Activated naive CD4-positive, alpha-beta T cell treated with anti-CD3 and anti-CD28 coated beads for 36 hours (primary cell): ENCODE measurements at regions not wholly inside any gene's neighbourhood (a gene's known extent, or its start where the extent isn't known, plus 50 kb on each side); places are given as distances from the start of the nearest gene placed in this dataset.

Source experiments
- CTCF ChIA-PET: fragments of 350-600 bp; sonication (Branson Sonifier 250); formaldehyde crosslinking; loops from one replicate; lab custom pipeline; 2021; ENCODE audit warnings: antibody characterized with exemption; lab: Charles Lee
- DNase-seq: peaks from one replicate; pipeline ENCODE4 v3.0.0-alpha.2; 2020
- H3K27ac Mint-ChIP-seq: one replicate; pipeline ENCODE4 v1.8.0; 2021; ENCODE audit warnings: mild to moderate bottlenecking, mixed read lengths
- H3K27me3 Mint-ChIP-seq: one replicate; pipeline ENCODE4 v1.8.0; 2021; ENCODE audit warnings: low read depth, mixed read lengths
- H3K36me3 Mint-ChIP-seq: one replicate; pipeline ENCODE4 v1.8.0; 2021; ENCODE audit warnings: low read depth, mixed read lengths
- H3K4me1 Mint-ChIP-seq: one replicate; pipeline ENCODE4 v1.8.0; 2021; ENCODE audit warnings: low read depth, mixed read lengths
- H3K4me3 Mint-ChIP-seq: one replicate; pipeline ENCODE4 v1.8.0; 2021; ENCODE audit warnings: mild to moderate bottlenecking, moderate library complexity, mixed read lengths
- H3K9me3 Mint-ChIP-seq: one replicate; pipeline ENCODE4 v1.8.0; 2021; ENCODE audit warnings: mixed read lengths
- intact Hi-C: fragments of 100-400 bp; cut with micrococcal nuclease; formaldehyde crosslinking; loops from one replicate; pipeline ENCODE4 v1.15.1; 2023

GRCh38 chr5:144089401-144090021, 80.9 kb downstream of the YIPF5 start:
- H3K27me3 Mint-ChIP-seq: no peaks in the 10 kb centered on the region
- CTCF ChIA-PET: interaction anchor here (0.6 kb wide), 1 partner anchor 231 kb away, joined by 4 read pairs; no protein-coding TSS in a partner anchor
- no peaks in the 10 kb centered on the region for H3K36me3 Mint-ChIP-seq
- no peak for DNase-seq
- H3K9me3 Mint-ChIP-seq: no peaks in the 10 kb centered on the region
- no peak overlapping the region for H3K4me3 Mint-ChIP-seq
- intact Hi-C loops: no loop called here
- no peak overlapping the region for H3K27ac Mint-ChIP-seq
- H3K4me1 Mint-ChIP-seq: peaks cover 6% of the 10 kb centered on the region

- intact Hi-C loops: no loop called here
- Mint-ChIP-seq H3K27ac (no peak overlapping the region), H3K4me3 (no peak overlapping the region), H3K9me3 (peaks cover 1% of the 10 kb centered on the region), H3K4me1 (peaks cover 6% of the 10 kb centered on the region), H3K27me3 (no peaks in the 10 kb centered on the region), H3K36me3 (no peaks in the 10 kb centered on the region)
- DNase-seq: no peak
- CTCF ChIA-PET: no interaction called here
Observed at GRCh38 chr5:144092508-144092907, 78.0 kb downstream of the YIPF5 start.

- DNase-seq: no peak
- no peak overlapping the region for H3K4me3 Mint-ChIP-seq
- CTCF ChIA-PET: no interaction called here
- no peak overlapping the region for H3K27ac Mint-ChIP-seq
- no peaks in the 10 kb centered on the region for H3K36me3 Mint-ChIP-seq
- peaks cover 4% of the 10 kb centered on the region for H3K9me3 Mint-ChIP-seq
- H3K4me1 Mint-ChIP-seq: peaks cover 6% of the 10 kb centered on the region
- H3K27me3 Mint-ChIP-seq: no peaks in the 10 kb centered on the region
- intact Hi-C loops: no loop called here
Observed at GRCh38 chr5:144093400-144093799, 77.1 kb downstream of the YIPF5 start.

GRCh38 chr5:144093868-144094267, 76.6 kb downstream of the YIPF5 start:
- Mint-ChIP-seq H3K36me3 (no peaks in the 10 kb centered on the region), H3K4me1 (peaks cover 6% of the 10 kb centered on the region), H3K4me3 (no peak overlapping the region), H3K9me3 (peaks cover 4% of the 10 kb centered on the region), H3K27me3 (no peaks in the 10 kb centered on the region), H3K27ac (no peak overlapping the region)
- intact Hi-C loops: no loop called here
- DNase-seq: no peak
- CTCF ChIA-PET: no interaction called here

- Mint-ChIP-seq H3K36me3 (no peaks in the 10 kb centered on the region), H3K9me3 (peaks cover 3% of the 10 kb centered on the region), H3K4me3 (no peak overlapping the region), H3K4me1 (no peaks in the 10 kb centered on the region), H3K27me3 (no peaks in the 10 kb centered on the region), H3K27ac (no peak overlapping the region)
- intact Hi-C loops: no loop called here
- DNase-seq: no peak
- CTCF ChIA-PET: no interaction called here
Observed at GRCh38 chr5:144100702-144101101, 69.8 kb downstream of the YIPF5 start.

- Mint-ChIP-seq H3K36me3 (no peaks in the 10 kb centered on the region), H3K9me3 (peaks cover 3% of the 10 kb centered on the region), H3K4me1 (no peaks in the 10 kb centered on the region), H3K4me3 (no peak overlapping the region), H3K27me3 (no peaks in the 10 kb centered on the region), H3K27ac (no peak overlapping the region)
- intact Hi-C loops: no loop called here
- CTCF ChIA-PET: no interaction called here
- no peak for DNase-seq
Observed at GRCh38 chr5:144101616-144102015, 68.8 kb downstream of the YIPF5 start.

- H3K36me3 Mint-ChIP-seq: no peaks in the 10 kb centered on the region
- no peaks in the 10 kb centered on the region for H3K4me1 Mint-ChIP-seq
- DNase-seq: no peak
- no peaks in the 10 kb centered on the region for H3K27me3 Mint-ChIP-seq
- intact Hi-C loops: no loop called here
- no peak overlapping the region for H3K27ac Mint-ChIP-seq
- H3K4me3 Mint-ChIP-seq: no peak overlapping the region
- CTCF ChIA-PET: no interaction called here
- H3K9me3 Mint-ChIP-seq: peaks cover 3% of the 10 kb centered on the region
Observed at GRCh38 chr5:144102361-144102760, 68.1 kb downstream of the YIPF5 start.

- H3K4me3 Mint-ChIP-seq: no peak overlapping the region
Observed at GRCh38 chr5:144102979-144103378, 67.5 kb downstream of the YIPF5 start.

GRCh38 chr5:144103611-144104485, 66.6 kb downstream of the YIPF5 start:
- no peak for DNase-seq
- no peak overlapping the region for H3K27ac Mint-ChIP-seq
- no peaks in the 10 kb centered on the region for H3K9me3 Mint-ChIP-seq
- intact Hi-C loops: no loop called here
- no peak overlapping the region for H3K4me3 Mint-ChIP-seq
- H3K27me3 Mint-ChIP-seq: no peaks in the 10 kb centered on the region
- no peaks in the 10 kb centered on the region for H3K4me1 Mint-ChIP-seq
- no peaks in the 10 kb centered on the region for H3K36me3 Mint-ChIP-seq
- CTCF ChIA-PET: no interaction called here

More at GRCh38 chr5:144102979-144103378, 67.5 kb downstream of the YIPF5 start:
- no peaks in the 10 kb centered on the region for H3K9me3 Mint-ChIP-seq
- no peaks in the 10 kb centered on the region for H3K4me1 Mint-ChIP-seq
- CTCF ChIA-PET: no interaction called here
- H3K27me3 Mint-ChIP-seq: no peaks in the 10 kb centered on the region
- no peak overlapping the region for H3K27ac Mint-ChIP-seq
- no peaks in the 10 kb centered on the region for H3K36me3 Mint-ChIP-seq
- DNase-seq: no peak
- intact Hi-C loops: no loop called here

- H3K36me3 Mint-ChIP-seq: no peaks in the 10 kb centered on the region
- no peaks in the 10 kb centered on the region for H3K9me3 Mint-ChIP-seq
- CTCF ChIA-PET: no interaction called here
- H3K27ac Mint-ChIP-seq: no peak overlapping the region
- no peaks in the 10 kb centered on the region for H3K4me1 Mint-ChIP-seq
- H3K4me3 Mint-ChIP-seq: no peak overlapping the region
- H3K27me3 Mint-ChIP-seq: no peaks in the 10 kb centered on the region
- DNase-seq: no peak
- intact Hi-C loops: no loop called here
Observed at GRCh38 chr5:144105371-144105770, 65.1 kb downstream of the YIPF5 start.

GRCh38 chr5:144108131-144108530, 62.3 kb downstream of the YIPF5 start:
- no peaks in the 10 kb centered on the region for H3K9me3 Mint-ChIP-seq
- H3K27ac Mint-ChIP-seq: no peak overlapping the region
- no peaks in the 10 kb centered on the region for H3K4me1 Mint-ChIP-seq
- H3K36me3 Mint-ChIP-seq: no peaks in the 10 kb centered on the region
- DNase-seq: no peak
- CTCF ChIA-PET: interaction anchor here (0.6 kb wide), 1 partner anchor 177 kb away, joined by 4 read pairs; no protein-coding TSS in a partner anchor
- H3K4me3 Mint-ChIP-seq: no peak overlapping the region
- peaks cover 4% of the 10 kb centered on the region for H3K27me3 Mint-ChIP-seq
- intact Hi-C loops: no loop called here
